ENCODE measurements at regions not wholly inside any gene's neighbourhood (a gene's known extent, or its start where the extent isn't known, plus 50 kb on each side); places are given as distances from the start of the nearest gene placed in this dataset.

DNA sequence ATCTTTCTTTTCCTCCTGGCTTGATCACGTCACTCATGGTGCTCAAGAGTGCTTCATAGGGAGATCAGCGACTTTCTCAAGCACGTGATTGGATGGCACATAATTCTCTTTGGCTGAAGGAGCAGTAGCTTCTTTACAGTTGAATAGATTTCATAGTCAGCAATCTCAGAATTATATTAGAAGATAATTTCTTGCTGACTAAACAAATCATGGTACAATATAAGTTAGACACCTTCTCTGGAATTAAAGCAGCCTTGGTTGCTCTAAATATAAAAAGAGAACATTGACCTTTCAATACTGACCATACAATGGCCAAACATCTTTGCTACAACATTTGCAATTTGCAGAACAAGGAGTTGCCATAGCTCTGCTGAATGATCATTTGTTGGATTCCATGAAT lies 238.5 kb upstream of the CHST9 start:
- TF ChIP-seq CTCF (IDR thresholded peaks at IDR 0.05) (no peak), POLR2A (IDR thresholded peaks at IDR 0.05) (no peak)
